ENCODE measurements at regions not wholly inside any gene's neighbourhood (a gene's known extent, or its start where the extent isn't known, plus 50 kb on each side); places are given as distances from the start of the nearest gene placed in this dataset.
"Not testable (repeated sequence)": the region's sequence is repeated elsewhere in the genome, so short reads cannot be mapped to it uniquely, and the experiment has no call there.

GRCh38 chrX:9390121-9390520, 74.7 kb upstream of the TBL1X start:
- DNase-seq: no peak

- no peak for DNase-seq
Observed at GRCh38 chrX:9390693-9391368, 74.0 kb upstream of the TBL1X start.

GRCh38 chrX:9392445-9392844, 72.4 kb upstream of the TBL1X start:
- DNase-seq: no peak

- DNase-seq: no peak
Observed at GRCh38 chrX:9393571-9393970, 71.3 kb upstream of the TBL1X start.

- DNase-seq: no peak
Observed at GRCh38 chrX:9394212-9394611, 70.6 kb upstream of the TBL1X start.

GRCh38 chrX:9396930-9397329, 67.9 kb upstream of the TBL1X start:
- DNase-seq: no peak

GRCh38 chrX:9401051-9401450, 63.8 kb upstream of the TBL1X start:
- DNase-seq: no peak

GRCh38 chrX:9403374-9403773, 61.5 kb upstream of the TBL1X start:
- no peak for DNase-seq

GRCh38 chrX:9405635-9406034, 59.2 kb upstream of the TBL1X start:
- DNase-seq: not testable (repeated sequence)

- not testable (repeated sequence) for DNase-seq
Observed at GRCh38 chrX:9410889-9411288, 54.0 kb upstream of the TBL1X start.

- not testable (repeated sequence) for DNase-seq
Observed at GRCh38 chrX:9411682-9412081, 53.2 kb upstream of the TBL1X start.

GRCh38 chrX:9414416-9414815, 50.4 kb upstream of the TBL1X start:
- no peak for DNase-seq

All from NCI-H1105 treated with DMSO at 0.1 percent for 48 hours (cell line).